AG04450 (cell line): ENCODE measurements at regions not wholly inside any gene's neighbourhood (a gene's known extent, or its start where the extent isn't known, plus 50 kb on each side); places are given as distances from the start of the nearest gene placed in this dataset.

Experiments
- CTCF ChIA-PET: fragments of 300-600, 350-600 bp; formaldehyde crosslinking; extraction: SDS; loops from one replicate; lab custom pipeline; 2022; ENCODE audit warnings: antibody characterized with exemption, inconsistent platforms; lab: Charles Lee
- POLR2A ChIA-PET: fragments of 350-600 bp; formaldehyde crosslinking; extraction: SDS; loops from one replicate; lab custom pipeline; 2021; ENCODE audit warnings: antibody characterized with exemption, inconsistent platforms; lab: Yijun Ruan, JAX
- DNase-seq: peaks from one replicate; pipeline ENCODE4 v3.0.0-alpha.2; 2011; ENCODE audit warnings: low read depth, low spot score
- H3K27ac ChIP-seq: one replicate; pipeline ENCODE4 v1.5.1; 2012; ENCODE audit warnings: low read depth, low read length, control low read depth
- H3K27me3 ChIP-seq: one replicate; pipeline ENCODE4 v1.6.0; 2012; ENCODE audit warnings: low read length; ENCODE audit not compliant: control insufficient read depth, insufficient read depth
- H3K4me3 ChIP-seq: 2 replicates; pipeline ENCODE4 v1.5.1; 2011; ENCODE audit warnings: mild to moderate bottlenecking, low read depth, low read length, control low read depth
- H3K9me3 ChIP-seq: 2 replicates; pipeline ENCODE4 v1.5.1; 2012; ENCODE audit warnings: low read length; ENCODE audit not compliant: control insufficient read depth, insufficient read depth
- CTCF ChIP-seq: IDR thresholded peaks from 2 replicates; pipeline ENCODE4 v1.5.1; 2011; ENCODE audit warnings: low read depth, low read length, control low read depth, inconsistent platforms

- no peaks in the 10 kb centered on the region for H3K9me3 ChIP-seq
- no peak for TF ChIP-seq CTCF
- ChIA-PET POLR2A (no interaction called here), CTCF (no interaction called here)
- no peak for DNase-seq
- no peak overlapping the region for H3K27ac ChIP-seq
- no peaks in the 10 kb centered on the region for H3K27me3 ChIP-seq
- no peak overlapping the region for H3K4me3 ChIP-seq
Observed at GRCh38 chr4:123870216-123870876, 473.8 kb downstream of the SPRY1 start.

- no peak for DNase-seq
Observed at GRCh38 chr4:123871341-123871740, 474.7 kb downstream of the SPRY1 start.

GRCh38 chr4:123874063-123874462 is 477.5 kb downstream of the SPRY1 start:
- Histone ChIP-seq H3K27ac (no peak overlapping the region), H3K9me3 (no peaks in the 10 kb centered on the region; the same call in 1 of the 2 replicates), H3K27me3 (no peaks in the 10 kb centered on the region), H3K4me3 (no peak overlapping the region)
- TF ChIP-seq CTCF = no peak
- no peak for DNase-seq
- POLR2A ChIA-PET = no interaction called here
- CTCF ChIA-PET = no interaction called here

More at GRCh38 chr4:123871341-123871740, 474.7 kb downstream of the SPRY1 start:
- CTCF ChIA-PET = interaction anchor here (0.7 kb wide), 1 partner anchor 12 kb away, joined by 3 read pairs; no protein-coding TSS in a partner anchor
- no peaks in the 10 kb centered on the region for H3K27me3 ChIP-seq
- H3K9me3 ChIP-seq = no peaks in the 10 kb centered on the region
- H3K27ac ChIP-seq = no peak overlapping the region
- H3K4me3 ChIP-seq = no peak overlapping the region
- TF ChIP-seq CTCF = no peak
- POLR2A ChIA-PET = no interaction called here

- CTCF ChIA-PET = no interaction called here
- Histone ChIP-seq H3K27me3 (no peaks in the 10 kb centered on the region), H3K27ac (no peak overlapping the region), H3K9me3 (no peaks in the 10 kb centered on the region; the same call in 1 of the 2 replicates), H3K4me3 (no peak overlapping the region)
- no peak for DNase-seq
- POLR2A ChIA-PET = no interaction called here
- no peak for TF ChIP-seq CTCF
Observed at GRCh38 chr4:123876143-123876542, 479.5 kb downstream of the SPRY1 start.

- no peak overlapping the region for H3K27ac ChIP-seq
- H3K9me3 ChIP-seq = no peaks in the 10 kb centered on the region; the same call in 1 of the 2 replicates
- no peak for DNase-seq
- ChIA-PET CTCF (no interaction called here), POLR2A (no interaction called here)
- H3K27me3 ChIP-seq = no peaks in the 10 kb centered on the region
- no peak for TF ChIP-seq CTCF
- no peak overlapping the region for H3K4me3 ChIP-seq
Observed at GRCh38 chr4:123876671-123877101, 480.1 kb downstream of the SPRY1 start.
